Endothelial cell of umbilical vein (primary cell): ENCODE measurements at regions not wholly inside any gene's neighbourhood (a gene's known extent, or its start where the extent isn't known, plus 50 kb on each side); places are given as distances from the start of the nearest gene placed in this dataset.

Experiments
- BruUV-seq: library from RNA; stranded (reverse); fragments of 400-500 nt; replicated peaks from 2 replicates; lab custom pipeline; 2021; lab: Mats Ljungman, UMichigan
- CTCF ChIA-PET: fragments of 300-600, 350-600 bp; sonication (Branson Sonifier 250); formaldehyde crosslinking; loops from one replicate; lab custom pipeline; 2021; ENCODE audit warnings: antibody characterized with exemption, inconsistent platforms; lab: Charles Lee
- POLR2A ChIA-PET: fragments of 300-600, 350-600 bp; sonication (Branson Sonifier 250); formaldehyde crosslinking; loops from one replicate; lab custom pipeline; 2021; ENCODE audit warnings: antibody characterized with exemption, inconsistent platforms; lab: Charles Lee
- DNase-seq: peaks from one replicate; pipeline ENCODE4 v3.0.0-alpha.2; 2011; ENCODE audit warnings: low read depth, low spot score
- FAIRE-seq: peaks from 2 replicates; lab custom pipeline; 2011; peaks lifted over from hg19 to GRCh38; lab: Jason Lieb, UNC
- H2AFZ ChIP-seq: 2 replicates; pipeline ENCODE4 v1.6.0; 2012; ENCODE audit warnings: low read depth, low read length, control low read depth, inconsistent platforms
- H3K27ac ChIP-seq: 2 replicates; pipeline ENCODE4 v1.5.1; 2011; ENCODE audit warnings: low read depth, mild to moderate bottlenecking, control low read depth, low read length, moderate library complexity; ENCODE audit not compliant: insufficient read depth
- H3K27me3 ChIP-seq, 2 experiments: 2 replicates each; pipeline versions ENCODE4 v1.6.0 to v1.6.1; 2011; ENCODE audit warnings: low read length in 2 of 2, mixed read lengths in 1 of 2; ENCODE audit not compliant: control insufficient read depth in 2 of 2, insufficient read depth in 2 of 2
- H3K36me3 ChIP-seq, 2 experiments: 2 replicates in 1 of 2; 3 replicates in 1 of 2; pipeline ENCODE4 v1.5.1; 2011; ENCODE audit warnings: low read length in 2 of 2, mild to moderate bottlenecking in 1 of 2, moderate library complexity in 1 of 2; ENCODE audit not compliant: control insufficient read depth in 2 of 2, insufficient read depth in 2 of 2; ENCODE audit errors: extremely low read depth in 1 of 2
- H3K4me1 ChIP-seq: 3 replicates; pipeline ENCODE4 v1.5.1; 2011; ENCODE audit warnings: mild to moderate bottlenecking, low read length; ENCODE audit not compliant: control insufficient read depth, insufficient read depth; ENCODE audit errors: extremely low read depth
- H3K4me2 ChIP-seq: 2 replicates; pipeline ENCODE4 v1.6.1; 2011; ENCODE audit warnings: low read length, control low read depth, mixed read lengths; ENCODE audit not compliant: insufficient read depth
- H3K4me3 ChIP-seq, 3 experiments: fragments of 200-600 bp in 1 of 3; sonication (generic), shearing (Covaris generic) in 1 of 3; replicated peaks in 1 of 3; 2 replicates each; pipeline ENCODE4 v1.5.1; 2011 to 2016; ENCODE audit warnings: control low read depth in 3 of 3, low read length in 3 of 3, mild to moderate bottlenecking in 2 of 3, inconsistent platforms in 1 of 3, low read depth in 1 of 3, moderate library complexity in 1 of 3; ENCODE audit not compliant: insufficient read depth in 1 of 3
- H3K79me2 ChIP-seq: 2 replicates; pipeline ENCODE4 v1.6.0; 2012; ENCODE audit warnings: low read length, inconsistent platforms; ENCODE audit not compliant: control insufficient read depth, insufficient read depth
- H3K9ac ChIP-seq: replicated peaks from 2 replicates; pipeline ENCODE3; 2011; ENCODE audit warnings: low read length, control low read depth; ENCODE audit not compliant: insufficient read depth; ENCODE audit errors: extremely low read depth
- H3K9me1 ChIP-seq: replicated peaks from 3 replicates; pipeline ENCODE4 v1.6.0; 2011; ENCODE audit warnings: mild to moderate bottlenecking, low read length; ENCODE audit not compliant: control insufficient read depth, insufficient read depth; ENCODE audit errors: extremely low read depth
- H3K9me3 ChIP-seq: replicated peaks from 2 replicates; pipeline ENCODE4 v1.5.1; 2012; ENCODE audit warnings: low read length, inconsistent platforms; ENCODE audit not compliant: control insufficient read depth, insufficient read depth
- H4K20me1 ChIP-seq: replicated peaks from 2 replicates; pipeline ENCODE3; 2011; ENCODE audit warnings: mild to moderate bottlenecking, low read length; ENCODE audit not compliant: control insufficient read depth, insufficient read depth; ENCODE audit errors: extremely low read depth
- EZH2 ChIP-seq: IDR thresholded peaks from 2 replicates; pipeline ENCODE4 v1.6.1; 2012; ENCODE audit warnings: borderline replicate concordance, low read depth, mild to moderate bottlenecking, moderate library complexity, low read length, inconsistent platforms; ENCODE audit not compliant: severe bottlenecking
- FOS ChIP-seq: IDR thresholded peaks from 2 replicates; pipeline ENCODE4 v1.6.1; 2011; ENCODE audit warnings: mild to moderate bottlenecking, low read length, moderate library complexity, borderline replicate concordance; ENCODE audit not compliant: insufficient read depth
- GATA2 ChIP-seq: IDR thresholded peaks from 2 replicates; pipeline ENCODE4 v1.7.0; 2011; ENCODE audit warnings: low read depth, mild to moderate bottlenecking, moderate library complexity, mixed read lengths, low read length; ENCODE audit not compliant: insufficient read length, insufficient read depth
- JUN ChIP-seq: IDR thresholded peaks from 2 replicates; pipeline ENCODE4 v1.6.1; 2011; ENCODE audit warnings: borderline replicate concordance, low read depth; ENCODE audit not compliant: insufficient read length, insufficient read depth
- MYC ChIP-seq: IDR thresholded peaks from one replicate; pipeline ENCODE4 v1.6.1; 2011; ENCODE audit warnings: mild to moderate bottlenecking, low read depth, low read length
- POLR2A ChIP-seq: IDR thresholded peaks from 2 replicates; pipeline ENCODE4 v1.6.1; 2012; ENCODE audit warnings: low read depth, mild to moderate bottlenecking, control low read depth, low read length
- POLR2AphosphoS5 ChIP-seq: IDR thresholded peaks from 2 replicates; pipeline ENCODE4 v1.6.1; 2012; ENCODE audit warnings: low read depth, mild to moderate bottlenecking, control low read depth, low read length, moderate library complexity; ENCODE audit not compliant: insufficient read depth
- dilution Hi-C: fragments of 300-500 bp; cut with MboI; formaldehyde crosslinking; loops from one replicate; pipeline ENCODE4 v1.15.0; 2019; ENCODE audit warnings: low sequenced_read_pairs; ENCODE audit not compliant: extremely low pct_ligation_motif_present
- intact Hi-C: fragments of 100-400 bp; cut with micrococcal nuclease; formaldehyde crosslinking; loops from one replicate; pipeline ENCODE4 v1.10.0; 2022
- TF ChIP-seq, protein P1 (sequence below): IDR thresholded peaks from 2 replicates; pipeline ENCODE4 v1.6.1; 2011; ENCODE audit not compliant: insufficient read depth, insufficient read length
- TF ChIP-seq, protein P2 (sequence below), 2 donors: IDR thresholded peaks; 1 replicate in 1 of 2; 2 replicates in 1 of 2; pipeline ENCODE4 v1.5.1; 2011; ENCODE audit warnings: low read length in 2 of 2, mild to moderate bottlenecking in 2 of 2, moderate library complexity in 2 of 2, control low read depth in 1 of 2, inconsistent platforms in 1 of 2, low read depth in 1 of 2; ENCODE audit not compliant: insufficient read depth in 1 of 2; ENCODE audit errors: extremely low read depth in 1 of 2

GRCh38 chr6:98759459-98759858 lies 74.9 kb upstream of the POU3F2 start:
- H3K9me3 ChIP-seq, result no peaks in the 10 kb centered on the region
- no peak overlapping the region for H3K4me3 ChIP-seq
- CTCF ChIA-PET, result no interaction called here

More at GRCh38 chr6:98759459-98759858, 74.9 kb upstream of the POU3F2 start:
- no peak for FAIRE-seq
- Histone ChIP-seq H3K27ac (no peak overlapping the region), H3K79me2 (no peaks in the 10 kb centered on the region), H2AFZ (no peak overlapping the region), H4K20me1 (no peaks in the 10 kb centered on the region), H3K27me3 (no peaks in the 10 kb centered on the region), H3K4me1 (no peaks in the 10 kb centered on the region), H3K4me2 (no peak overlapping the region), H3K36me3 (no peaks in the 10 kb centered on the region), H3K9ac (no peak overlapping the region), H3K9me1 (no peaks in the 10 kb centered on the region)
- BruUV-seq, result no TSS peak
- intact Hi-C loops (no loop called here), dilution Hi-C loops (no loop called here)
- TF ChIP-seq FOS (no peak), MYC (no peak), GATA2 (no peak), JUN (no peak), EZH2 (no peak), POLR2AphosphoS5 (no peak), POLR2A (no peak)
- TF ChIP-seq, protein P1, sequence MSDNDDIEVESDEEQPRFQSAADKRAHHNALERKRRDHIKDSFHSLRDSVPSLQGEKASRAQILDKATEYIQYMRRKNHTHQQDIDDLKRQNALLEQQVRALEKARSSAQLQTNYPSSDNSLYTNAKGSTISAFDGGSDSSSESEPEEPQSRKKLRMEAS, result no peak
- TF ChIP-seq, protein P2, sequence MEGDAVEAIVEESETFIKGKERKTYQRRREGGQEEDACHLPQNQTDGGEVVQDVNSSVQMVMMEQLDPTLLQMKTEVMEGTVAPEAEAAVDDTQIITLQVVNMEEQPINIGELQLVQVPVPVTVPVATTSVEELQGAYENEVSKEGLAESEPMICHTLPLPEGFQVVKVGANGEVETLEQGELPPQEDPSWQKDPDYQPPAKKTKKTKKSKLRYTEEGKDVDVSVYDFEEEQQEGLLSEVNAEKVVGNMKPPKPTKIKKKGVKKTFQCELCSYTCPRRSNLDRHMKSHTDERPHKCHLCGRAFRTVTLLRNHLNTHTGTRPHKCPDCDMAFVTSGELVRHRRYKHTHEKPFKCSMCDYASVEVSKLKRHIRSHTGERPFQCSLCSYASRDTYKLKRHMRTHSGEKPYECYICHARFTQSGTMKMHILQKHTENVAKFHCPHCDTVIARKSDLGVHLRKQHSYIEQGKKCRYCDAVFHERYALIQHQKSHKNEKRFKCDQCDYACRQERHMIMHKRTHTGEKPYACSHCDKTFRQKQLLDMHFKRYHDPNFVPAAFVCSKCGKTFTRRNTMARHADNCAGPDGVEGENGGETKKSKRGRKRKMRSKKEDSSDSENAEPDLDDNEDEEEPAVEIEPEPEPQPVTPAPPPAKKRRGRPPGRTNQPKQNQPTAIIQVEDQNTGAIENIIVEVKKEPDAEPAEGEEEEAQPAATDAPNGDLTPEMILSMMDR (IDR thresholded peaks at IDR 0.05; ENCODE audit: extremely low read depth in 1 of 2, insufficient read depth in 1 of 2, low read depth in 1 of 2, low read length in 2 of 2), result no peak
- DNase-seq, result no peak
- POLR2A ChIA-PET, result no interaction called here
